ENCODE measurements at regions not wholly inside any gene's neighbourhood (a gene's known extent, or its start where the extent isn't known, plus 50 kb on each side); places are given as distances from the start of the nearest gene placed in this dataset.

DNA sequence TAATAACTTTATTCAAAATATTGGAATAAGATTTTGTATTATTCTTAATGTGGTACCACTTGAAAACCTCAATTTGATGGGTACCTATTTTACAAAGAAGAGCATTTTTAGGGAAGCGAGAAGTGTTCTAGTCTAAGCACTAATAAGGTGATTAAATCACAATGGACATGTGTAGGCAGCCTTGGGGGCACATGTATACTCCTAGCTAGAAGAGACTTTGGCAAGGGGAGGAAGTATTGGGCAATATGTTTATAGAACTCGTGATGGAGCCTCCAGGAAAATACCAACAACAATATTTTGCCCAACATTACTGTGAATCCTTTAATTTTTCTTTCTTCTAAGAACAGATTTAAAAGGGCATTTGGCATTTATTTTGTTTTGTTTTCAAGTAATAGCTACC lies 280.3 kb downstream of the ADAMTS20 start:
- H3K27me3 ChIP-seq, result no peaks in the 10 kb centered on the region
- no peak overlapping the region for H3K27ac ChIP-seq
- no peak for DNase-seq
- no peaks in the 10 kb centered on the region for H3K36me3 ChIP-seq
- H3K4me3 ChIP-seq, result no peak overlapping the region
- H3K9me3 ChIP-seq, result no peaks in the 10 kb centered on the region
- intact Hi-C loops (cut with DNase I), result no loop called here
- TF ChIP-seq, protein P1, sequence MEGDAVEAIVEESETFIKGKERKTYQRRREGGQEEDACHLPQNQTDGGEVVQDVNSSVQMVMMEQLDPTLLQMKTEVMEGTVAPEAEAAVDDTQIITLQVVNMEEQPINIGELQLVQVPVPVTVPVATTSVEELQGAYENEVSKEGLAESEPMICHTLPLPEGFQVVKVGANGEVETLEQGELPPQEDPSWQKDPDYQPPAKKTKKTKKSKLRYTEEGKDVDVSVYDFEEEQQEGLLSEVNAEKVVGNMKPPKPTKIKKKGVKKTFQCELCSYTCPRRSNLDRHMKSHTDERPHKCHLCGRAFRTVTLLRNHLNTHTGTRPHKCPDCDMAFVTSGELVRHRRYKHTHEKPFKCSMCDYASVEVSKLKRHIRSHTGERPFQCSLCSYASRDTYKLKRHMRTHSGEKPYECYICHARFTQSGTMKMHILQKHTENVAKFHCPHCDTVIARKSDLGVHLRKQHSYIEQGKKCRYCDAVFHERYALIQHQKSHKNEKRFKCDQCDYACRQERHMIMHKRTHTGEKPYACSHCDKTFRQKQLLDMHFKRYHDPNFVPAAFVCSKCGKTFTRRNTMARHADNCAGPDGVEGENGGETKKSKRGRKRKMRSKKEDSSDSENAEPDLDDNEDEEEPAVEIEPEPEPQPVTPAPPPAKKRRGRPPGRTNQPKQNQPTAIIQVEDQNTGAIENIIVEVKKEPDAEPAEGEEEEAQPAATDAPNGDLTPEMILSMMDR (IDR thresholded peaks at IDR 0.05), result no peak
- TF ChIP-seq POLR2AphosphoS5 (IDR thresholded peaks at IDR 0.05), result no peak
- TF ChIP-seq EP300 (IDR thresholded peaks at IDR 0.05), result no peak
- TF ChIP-seq POLR2A (IDR thresholded peaks at IDR 0.05), result no peak
- 59 to 70% methylated on average over 2 of the region's 2 CpGs for WGBS, 2 donors
- H3K4me1 ChIP-seq, result no peaks in the 10 kb centered on the region

- 36 to 69% methylated on average over 3 of the region's 3 CpGs for WGBS, 2 donors
- TF ChIP-seq, protein P1 (IDR thresholded peaks at IDR 0.05), result no peak
- no peak for TF ChIP-seq POLR2AphosphoS5 (IDR thresholded peaks at IDR 0.05)
- TF ChIP-seq POLR2A (IDR thresholded peaks at IDR 0.05), result no peak
- TF ChIP-seq EP300 (IDR thresholded peaks at IDR 0.05), result no peak
- no peak for DNase-seq
- no peak overlapping the region for H3K4me3 ChIP-seq
- intact Hi-C loops (cut with DNase I), result no loop called here
- no peaks in the 10 kb centered on the region for H3K27me3 ChIP-seq
- H3K27ac ChIP-seq, result no peak overlapping the region
- no peaks in the 10 kb centered on the region for H3K4me1 ChIP-seq
- H3K36me3 ChIP-seq, result no peaks in the 10 kb centered on the region
- H3K9me3 ChIP-seq, result no peaks in the 10 kb centered on the region
Observed at GRCh38 chr12:43267818-43268217, 284.2 kb downstream of the ADAMTS20 start.

- TF ChIP-seq EP300 (IDR thresholded peaks at IDR 0.05) (no peak), POLR2AphosphoS5 (IDR thresholded peaks at IDR 0.05) (no peak), POLR2A (IDR thresholded peaks at IDR 0.05) (no peak)
- TF ChIP-seq, protein P1 (IDR thresholded peaks at IDR 0.05), result no peak
- DNase-seq, result no peak
- peaks cover 0 to 4% (median 0%) of the 10 kb centered on the region in 4 donors for H3K4me1 ChIP-seq
- H3K27me3 ChIP-seq, result no peaks in the 10 kb centered on the region
- WGBS, 2 donors, result 31 to 64% methylated on average over 1 of the region's 1 CpG
- H3K9me3 ChIP-seq, result no peaks in the 10 kb centered on the region
- H3K27ac ChIP-seq, result no peak overlapping the region
- H3K36me3 ChIP-seq, result no peaks in the 10 kb centered on the region
- intact Hi-C loops (cut with DNase I), result no loop called here
- no peak overlapping the region for H3K4me3 ChIP-seq
Observed at GRCh38 chr12:43261701-43262100, 290.3 kb downstream of the ADAMTS20 start.

- TF ChIP-seq, protein P1 (IDR thresholded peaks at IDR 0.05), result no peak
- TF ChIP-seq POLR2AphosphoS5 (IDR thresholded peaks at IDR 0.05) (no peak), EP300 (IDR thresholded peaks at IDR 0.05) (no peak), POLR2A (IDR thresholded peaks at IDR 0.05) (no peak)
- Histone ChIP-seq H3K4me3 (no peak overlapping the region), H3K4me1 (no peaks in the 10 kb centered on the region), H3K27ac (no peak overlapping the region), H3K9me3 (no peaks in the 10 kb centered on the region), H3K36me3 (no peaks in the 10 kb centered on the region), H3K27me3 (no peaks in the 10 kb centered on the region)
- intact Hi-C loops (cut with DNase I), result no loop called here
- DNase-seq, result no peak
Observed at GRCh38 chr12:43255522-43256111, 296.4 kb downstream of the ADAMTS20 start.

DNA sequence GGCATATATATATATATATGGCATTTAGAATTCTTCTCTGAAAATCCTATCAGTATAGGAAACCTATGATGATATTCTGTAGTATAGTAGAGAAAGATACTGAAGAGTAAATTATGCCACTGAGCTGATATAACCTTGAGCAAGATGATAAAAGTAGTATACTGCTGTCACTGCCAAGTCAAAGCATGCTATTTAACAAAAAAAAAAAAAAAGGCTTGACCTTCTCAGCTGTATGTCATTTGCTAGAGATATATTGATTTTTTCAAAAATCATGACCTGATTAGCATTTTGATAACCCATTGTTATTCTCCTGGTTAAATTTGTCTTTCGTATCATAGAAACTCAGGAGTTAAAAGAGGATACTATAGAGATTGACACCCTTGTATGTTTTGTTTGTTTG lies 299.4 kb downstream of the ADAMTS20 start:
- intact Hi-C loops (cut with DNase I), result no loop called here
- 93 to 95% methylated on average over 1 of the region's 1 CpG for WGBS, 2 donors
- Histone ChIP-seq H3K36me3 (no peaks in the 10 kb centered on the region), H3K27me3 (no peaks in the 10 kb centered on the region), H3K27ac (no peak overlapping the region), H3K4me3 (no peak overlapping the region), H3K4me1 (no peaks in the 10 kb centered on the region), H3K9me3 (no peaks in the 10 kb centered on the region)
- TF ChIP-seq, protein P1 (IDR thresholded peaks at IDR 0.05), result no peak
- TF ChIP-seq POLR2AphosphoS5 (IDR thresholded peaks at IDR 0.05) (no peak), POLR2A (IDR thresholded peaks at IDR 0.05) (no peak), EP300 (IDR thresholded peaks at IDR 0.05) (no peak)
- DNase-seq, result no peak
